Subcutaneous abdominal adipose tissue (tissue), 5 donors: ENCODE measurements at regions not wholly inside any gene's neighbourhood (a gene's known extent, or its start where the extent isn't known, plus 50 kb on each side); places are given as distances from the start of the nearest gene placed in this dataset.

Source experiments
- H3K27ac ChIP-seq: one replicate; pipeline ENCODE4 v1.7.0; 2013; ENCODE audit warnings: low read depth, mild to moderate bottlenecking, inconsistent platforms, low read length, moderate library complexity
- H3K27me3 ChIP-seq, 5 donors: one replicate each; pipeline ENCODE4 v1.7.0; 2013; ENCODE audit warnings: low read length in 5 of 5, inconsistent platforms in 1 of 5; ENCODE audit not compliant: control insufficient read depth in 5 of 5, insufficient read depth in 4 of 5
- H3K36me3 ChIP-seq, 5 donors: one replicate each; pipeline ENCODE4 v1.7.0; 2013; ENCODE audit warnings: low read length in 5 of 5; ENCODE audit not compliant: control insufficient read depth in 5 of 5, insufficient read depth in 5 of 5
- H3K4me1 ChIP-seq, 5 donors: one replicate each; pipeline ENCODE4 v1.7.0; 2013; ENCODE audit warnings: low read length in 5 of 5, mild to moderate bottlenecking in 3 of 5, moderate library complexity in 1 of 5; ENCODE audit not compliant: control insufficient read depth in 5 of 5, insufficient read depth in 5 of 5
- H3K4me3 ChIP-seq, 5 donors: one replicate each; pipeline ENCODE4 v1.7.0; 2013; ENCODE audit warnings: low read length in 5 of 5, low read depth in 1 of 5
- H3K9ac ChIP-seq, 5 donors: one replicate each; pipeline ENCODE4 v1.7.0; 2013; ENCODE audit warnings: low read length in 5 of 5, mild to moderate bottlenecking in 4 of 5, moderate library complexity in 3 of 5
- H3K9me3 ChIP-seq, 5 donors: one replicate each; pipeline ENCODE4 v1.7.0; 2013; ENCODE audit warnings: low read length in 5 of 5; ENCODE audit not compliant: control insufficient read depth in 5 of 5
- donor health status: healthy.
- donor health status: healthy.
- donor health status: healthy.
- donor health status: healthy.
- donor health status: healthy.

DNA sequence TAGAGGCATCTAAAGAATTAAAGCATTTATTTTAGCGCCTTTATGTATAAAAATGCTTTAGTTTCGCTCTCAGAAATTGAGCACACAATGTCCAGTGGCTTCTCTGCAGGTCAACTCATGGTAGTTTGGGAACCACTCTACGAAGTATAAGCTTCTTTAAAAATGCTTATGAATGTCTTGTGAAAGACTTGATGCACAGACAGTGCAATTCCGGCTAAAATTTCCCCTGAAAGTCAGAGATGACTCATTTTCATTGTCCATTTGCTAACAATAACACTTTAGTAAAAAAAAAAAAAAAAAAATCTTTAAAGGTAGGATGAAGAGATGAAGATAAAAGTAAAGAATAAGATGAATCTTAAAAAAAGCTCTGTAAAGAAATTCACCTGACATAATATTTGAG, 117.2 kb downstream of the PDHA2 start:
- Histone ChIP-seq H3K9me3 (peaks cover 0 to 5% (median 0%) of the 10 kb centered on the region in 5 donors), H3K36me3 (no peaks in the 10 kb centered on the region), H3K9ac (no peak overlapping the region), H3K4me1 (no peaks in the 10 kb centered on the region), H3K4me3 (no peak overlapping the region), H3K27me3 (no peaks in the 10 kb centered on the region), H3K27ac (no peak overlapping the region)

DNA sequence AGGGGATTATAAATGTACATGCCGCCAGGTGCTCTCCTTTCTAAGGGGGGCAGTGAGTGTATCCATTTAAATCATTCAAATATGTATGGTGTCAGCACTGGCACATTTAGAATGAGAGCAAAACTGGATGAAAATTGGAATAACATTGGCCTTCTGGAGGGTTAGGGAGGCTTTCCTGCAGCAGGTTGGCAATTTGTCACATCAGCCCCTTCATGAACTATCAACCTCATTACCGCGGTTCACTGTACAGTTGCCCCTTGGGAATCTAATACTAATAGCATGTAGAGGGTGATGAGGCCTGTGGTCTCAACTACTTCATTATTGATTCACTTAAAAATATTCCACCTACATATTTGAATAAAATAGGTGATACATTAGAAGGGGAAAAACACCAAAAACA, 117.9 kb downstream of the PDHA2 start:
- Histone ChIP-seq H3K27me3 (no peaks in the 10 kb centered on the region), H3K9ac (no peak overlapping the region), H3K9me3 (peaks cover 0 to 5% (median 0%) of the 10 kb centered on the region in 5 donors), H3K4me1 (no peaks in the 10 kb centered on the region), H3K4me3 (no peak overlapping the region), H3K27ac (no peak overlapping the region), H3K36me3 (no peaks in the 10 kb centered on the region)

DNA sequence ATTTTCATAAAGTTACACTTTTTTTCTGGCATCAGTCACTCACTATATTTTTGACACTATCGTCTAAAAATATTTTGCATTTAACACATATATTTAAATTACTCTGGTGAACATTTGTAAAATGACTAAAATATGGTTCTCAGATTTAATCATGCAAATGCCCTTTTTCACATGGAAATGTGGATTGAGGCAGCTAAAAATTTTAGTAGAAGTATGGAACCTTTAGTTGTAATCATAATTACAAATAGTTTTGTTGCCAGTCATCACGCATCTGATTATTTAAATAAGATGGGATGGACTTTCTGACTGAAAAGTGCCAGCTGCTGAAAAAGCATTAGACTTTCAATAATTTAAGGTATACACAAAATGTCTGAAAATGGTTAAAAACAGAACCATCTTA, 119.3 kb downstream of the PDHA2 start:
- Histone ChIP-seq H3K27ac (no peak overlapping the region), H3K4me3 (no peak overlapping the region), H3K27me3 (no peaks in the 10 kb centered on the region), H3K36me3 (no peaks in the 10 kb centered on the region), H3K9ac (no peak overlapping the region), H3K4me1 (no peaks in the 10 kb centered on the region), H3K9me3 (no peaks in the 10 kb centered on the region)

- Histone ChIP-seq H3K36me3 (no peaks in the 10 kb centered on the region), H3K4me3 (no peak overlapping the region), H3K27ac (no peak overlapping the region), H3K9me3 (no peaks in the 10 kb centered on the region), H3K27me3 (no peaks in the 10 kb centered on the region), H3K9ac (no peak overlapping the region), H3K4me1 (no peaks in the 10 kb centered on the region)
Measured at GRCh38 chr4:95959633-95960032, 119.7 kb downstream of the PDHA2 start.

DNA sequence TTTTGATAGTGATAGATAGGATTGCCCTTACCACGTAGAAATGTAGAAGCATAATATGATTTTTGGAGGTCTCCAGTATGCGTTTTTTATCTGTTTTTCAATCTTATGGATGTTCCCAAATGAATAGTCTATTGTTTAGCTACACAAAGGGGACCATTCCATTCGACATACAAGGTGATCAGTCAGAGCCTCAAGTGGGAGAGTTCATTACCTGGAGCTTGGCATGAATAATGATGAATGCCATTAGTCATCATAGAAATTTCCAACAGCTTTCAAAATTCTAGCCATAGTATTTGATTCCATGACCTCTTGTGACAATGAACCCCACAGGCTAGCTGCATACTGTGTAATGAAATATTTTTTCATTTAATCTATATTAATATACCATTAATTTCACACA, 123.6 kb downstream of the PDHA2 start:
- no peaks in the 10 kb centered on the region for H3K36me3 ChIP-seq
- no peaks in the 10 kb centered on the region for H3K4me1 ChIP-seq
- H3K9me3 ChIP-seq, result no peaks in the 10 kb centered on the region
- H3K9ac ChIP-seq, result no peak overlapping the region
- no peak overlapping the region for H3K4me3 ChIP-seq
- no peaks in the 10 kb centered on the region for H3K27me3 ChIP-seq
- H3K27ac ChIP-seq, result no peak overlapping the region

- Histone ChIP-seq H3K27me3 (no peaks in the 10 kb centered on the region), H3K36me3 (no peaks in the 10 kb centered on the region), H3K27ac (no peak overlapping the region), H3K9me3 (peaks cover 0 to 16% (median 6%) of the 10 kb centered on the region in 5 donors), H3K4me3 (no peak overlapping the region), H3K9ac (no peak overlapping the region), H3K4me1 (no peaks in the 10 kb centered on the region)
Measured at GRCh38 chr4:95979961-95980876, 140.3 kb downstream of the PDHA2 start.

- H3K4me1 ChIP-seq, result no peaks in the 10 kb centered on the region
- no peak overlapping the region for H3K9ac ChIP-seq
- no peak overlapping the region for H3K4me3 ChIP-seq
Measured at GRCh38 chr4:95980877-95981360, 141.0 kb downstream of the PDHA2 start.

DNA sequence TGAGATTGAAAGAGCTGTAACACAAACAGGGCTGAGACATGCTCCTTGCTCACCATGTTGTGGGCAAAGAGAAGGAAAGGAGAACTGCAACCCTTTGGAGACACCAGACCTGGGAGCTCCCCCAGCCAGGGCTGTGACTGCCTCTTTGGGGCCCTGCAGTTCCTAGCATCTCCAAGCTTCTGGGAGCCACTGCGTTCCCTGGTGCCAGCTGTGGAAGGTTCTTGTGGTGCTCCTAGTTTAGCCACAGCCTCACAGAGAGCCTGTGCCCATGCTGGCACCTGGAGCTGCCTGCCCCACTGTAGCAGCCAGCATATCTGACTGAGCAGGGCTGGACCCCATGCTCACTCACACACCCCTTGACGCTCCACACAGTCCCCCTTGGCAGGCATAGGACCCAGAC, 141.7 kb downstream of the PDHA2 start:
- Histone ChIP-seq H3K36me3 (no peaks in the 10 kb centered on the region), H3K27me3 (no peaks in the 10 kb centered on the region), H3K9ac (no peak overlapping the region), H3K4me3 (no peak overlapping the region), H3K9me3 (peaks cover 0 to 16% (median 6%) of the 10 kb centered on the region in 5 donors), H3K27ac (no peak overlapping the region), H3K4me1 (no peaks in the 10 kb centered on the region)

More at GRCh38 chr4:95980877-95981360, 141.0 kb downstream of the PDHA2 start:
- H3K27ac ChIP-seq, result no peak overlapping the region
- no peaks in the 10 kb centered on the region for H3K36me3 ChIP-seq
- H3K27me3 ChIP-seq, result no peaks in the 10 kb centered on the region
- peaks cover 0 to 16% (median 6%) of the 10 kb centered on the region in 5 donors for H3K9me3 ChIP-seq

DNA sequence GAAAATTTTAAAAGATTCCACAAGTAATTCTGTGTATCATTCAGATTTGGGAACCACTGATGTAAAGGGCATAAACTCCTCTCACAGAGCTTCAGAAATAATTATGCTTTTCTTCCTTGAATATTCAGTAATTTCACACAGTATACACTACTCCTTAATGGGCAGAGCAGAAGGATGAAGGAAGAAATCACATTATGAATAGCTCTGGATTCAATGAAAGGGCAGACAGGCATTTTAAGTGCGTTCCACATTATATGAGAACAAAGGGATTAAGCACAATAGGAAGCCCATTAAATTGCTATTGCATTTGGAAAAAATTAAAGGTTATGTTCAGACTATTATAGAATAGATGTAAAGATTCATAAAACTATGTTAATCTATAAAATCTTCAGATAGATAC, 142.6 kb downstream of the PDHA2 start:
- Histone ChIP-seq H3K27ac (no peak overlapping the region), H3K27me3 (no peaks in the 10 kb centered on the region), H3K9me3 (peaks cover 0 to 16% (median 6%) of the 10 kb centered on the region in 5 donors), H3K4me3 (no peak overlapping the region), H3K9ac (no peak overlapping the region), H3K36me3 (no peaks in the 10 kb centered on the region), H3K4me1 (no peaks in the 10 kb centered on the region)

- peaks cover 0 to 16% (median 6%) of the 10 kb centered on the region in 5 donors for H3K9me3 ChIP-seq
- H3K36me3 ChIP-seq, result no peaks in the 10 kb centered on the region
- no peaks in the 10 kb centered on the region for H3K27me3 ChIP-seq
- H3K9ac ChIP-seq, result no peak overlapping the region
- no peak overlapping the region for H3K27ac ChIP-seq
- H3K4me1 ChIP-seq, result no peaks in the 10 kb centered on the region
- no peak overlapping the region for H3K4me3 ChIP-seq
Measured at GRCh38 chr4:95984081-95984480, 144.2 kb downstream of the PDHA2 start.
